Caki2 (cell line): ENCODE measurements at regions not wholly inside any gene's neighbourhood (a gene's known extent, or its start where the extent isn't known, plus 50 kb on each side); places are given as distances from the start of the nearest gene placed in this dataset.

Experiments used
- DNase-seq: peaks from one replicate; pipeline ENCODE4 v3.0.0-alpha.2; 2015; ENCODE audit warnings: low read depth
- in situ Hi-C: cut with HindIII; loops from 2 replicates; pipeline ENCODE4 v1.10.0; 2016; ENCODE audit warnings: low sequenced_read_pairs, low pct_unique_long_range_greater_than_20kb, mixed read lengths

- in situ Hi-C loops = no loop called here
- no peak for DNase-seq
These were observed 255.9 kb downstream of the KCNC2 start for GRCh38 chr12:74953697-74954096.

GRCh38 chr12:74957231-74957630 lies 252.4 kb downstream of the KCNC2 start:
- in situ Hi-C loops = no loop called here
- no peak for DNase-seq

GRCh38 chr12:74957634-74958033 lies 252.0 kb downstream of the KCNC2 start:
- no peak for DNase-seq
- in situ Hi-C loops = no loop called here

- in situ Hi-C loops = no loop called here
- no peak for DNase-seq
These were observed 250.0 kb downstream of the KCNC2 start for GRCh38 chr12:74959657-74960056.

- DNase-seq = no peak
- in situ Hi-C loops = no loop called here
These were observed 246.3 kb downstream of the KCNC2 start for GRCh38 chr12:74963304-74963703.

- DNase-seq = no peak
- in situ Hi-C loops = no loop called here
These were observed 245.7 kb downstream of the KCNC2 start for GRCh38 chr12:74963867-74964331.

- DNase-seq = no peak
- in situ Hi-C loops = no loop called here
These were observed 245.2 kb downstream of the KCNC2 start for GRCh38 chr12:74964390-74964789.

- in situ Hi-C loops = no loop called here
- no peak for DNase-seq
These were observed 238.4 kb downstream of the KCNC2 start for GRCh38 chr12:74971201-74971600.

- in situ Hi-C loops = no loop called here
- no peak for DNase-seq
These were observed 231.7 kb downstream of the KCNC2 start for GRCh38 chr12:74977832-74978481.

GRCh38 chr12:74980510-74980909 lies 229.1 kb downstream of the KCNC2 start:
- peak; percentile 80 for DNase-seq
- in situ Hi-C loops = no loop called here

GRCh38 chr12:74981541-74981940 lies 228.1 kb downstream of the KCNC2 start:
- in situ Hi-C loops = no loop called here
- no peak for DNase-seq

GRCh38 chr12:74983917-74984316 lies 225.7 kb downstream of the KCNC2 start:
- in situ Hi-C loops = no loop called here
- no peak for DNase-seq

GRCh38 chr12:74984631-74985030 lies 225.0 kb downstream of the KCNC2 start:
- in situ Hi-C loops = no loop called here
- no peak for DNase-seq

- in situ Hi-C loops = no loop called here
- no peak for DNase-seq
These were observed 224.2 kb downstream of the KCNC2 start for GRCh38 chr12:74985293-74985985.

- no peak for DNase-seq
- in situ Hi-C loops = no loop called here
These were observed 223.7 kb downstream of the KCNC2 start for GRCh38 chr12:74985986-74986319.

GRCh38 chr12:74988156-74988555 lies 221.5 kb downstream of the KCNC2 start:
- in situ Hi-C loops = no loop called here
- DNase-seq = peak; percentile 10
